GM04504 (cell line): ENCODE measurements at regions not wholly inside any gene's neighbourhood (a gene's known extent, or its start where the extent isn't known, plus 50 kb on each side); places are given as distances from the start of the nearest gene placed in this dataset.

Source experiments
- DNase-seq: peaks from one replicate; pipeline ENCODE4 v3.0.0-alpha.2; 2012; ENCODE audit warnings: low read depth

DNA sequence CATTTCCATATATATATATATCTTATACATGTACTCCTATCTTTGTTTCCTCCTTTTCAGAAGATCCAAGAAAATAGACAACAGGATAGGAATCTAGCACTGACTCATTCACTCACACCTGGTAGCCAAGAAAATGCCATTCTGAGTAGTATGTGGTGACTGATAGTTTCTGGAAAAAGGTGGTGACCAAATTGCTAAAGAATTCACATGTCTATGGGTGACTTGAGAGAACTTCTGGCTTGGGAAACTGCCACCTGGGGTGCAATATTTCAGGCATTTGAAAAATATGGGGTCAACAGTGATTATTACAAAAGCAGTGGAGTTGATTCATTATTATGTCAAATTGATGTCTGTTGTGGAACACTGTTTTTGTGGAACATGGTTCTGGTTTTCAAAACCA is 605.1 kb downstream of the PCDH18 start:
- no peak for DNase-seq

DNA sequence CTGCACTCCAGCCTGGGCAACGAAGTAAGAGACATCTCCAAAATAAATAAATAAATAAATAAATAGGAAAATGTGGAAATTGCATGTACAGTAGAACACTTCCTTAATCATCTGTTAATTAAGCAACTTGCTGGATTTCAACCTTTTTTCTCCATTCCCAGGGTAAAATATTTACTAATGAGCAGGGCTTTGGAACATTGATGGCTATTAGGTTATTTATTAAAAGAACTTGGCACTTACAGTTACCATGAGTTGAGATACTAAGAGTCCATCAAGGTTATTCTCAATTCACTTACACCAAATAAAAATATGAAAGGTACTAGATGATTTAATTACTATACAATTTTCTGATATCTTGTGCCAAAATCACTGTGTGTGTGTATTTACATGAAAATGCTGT is 607.1 kb downstream of the PCDH18 start:
- no peak for DNase-seq

DNA sequence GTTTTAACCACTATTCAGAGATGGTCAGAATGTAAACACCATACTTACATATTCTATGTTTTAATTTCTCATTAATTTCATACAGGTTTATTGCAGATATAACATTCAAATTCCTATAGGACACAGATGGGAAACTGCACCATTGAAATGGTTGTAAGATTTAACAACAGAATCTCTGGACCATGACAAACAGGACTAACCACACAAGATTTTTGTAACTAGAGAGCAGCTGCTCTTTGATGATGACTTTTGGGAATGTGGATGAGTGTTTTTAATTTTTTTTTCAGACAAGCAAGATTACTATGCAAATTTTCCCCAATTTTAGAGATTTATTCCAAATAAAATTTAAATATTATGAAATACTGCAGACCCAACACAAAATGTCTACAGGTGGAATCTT is 610.2 kb downstream of the PCDH18 start:
- no peak for DNase-seq

DNA sequence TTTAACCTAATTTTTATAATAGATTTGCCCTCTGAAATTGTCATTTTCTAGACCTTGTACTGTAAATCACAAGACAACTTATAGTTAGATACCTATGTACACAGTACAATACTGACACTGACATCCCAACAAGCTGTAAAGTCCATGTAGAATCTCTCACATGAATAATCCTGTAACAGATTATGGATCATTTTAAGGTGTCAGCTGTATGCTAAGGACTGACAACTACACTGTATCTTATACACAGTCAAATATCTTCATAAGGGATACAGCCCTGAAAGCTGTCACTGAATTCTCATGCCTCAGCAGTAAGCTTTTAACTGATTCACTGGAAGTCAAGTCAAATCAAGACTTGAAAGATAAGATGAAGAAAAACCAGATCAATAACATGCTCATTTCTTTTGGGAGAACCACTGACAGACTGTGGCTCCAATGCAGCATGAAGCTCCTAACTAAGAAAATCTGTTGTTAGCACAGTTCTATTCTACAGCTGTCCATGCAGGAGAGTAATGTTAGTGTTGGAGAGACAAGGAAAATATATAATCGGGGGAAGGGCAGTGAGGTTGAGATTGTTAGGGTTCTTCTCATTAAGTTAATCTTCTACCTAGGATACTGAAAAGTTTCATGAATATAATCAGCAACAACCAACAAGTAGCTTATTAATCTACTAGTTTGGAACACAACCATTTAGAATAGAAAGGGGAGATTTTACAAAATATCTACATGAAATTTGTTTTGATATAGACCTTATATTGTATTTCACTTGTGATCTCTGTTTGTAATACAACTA is 612.0 kb downstream of the PCDH18 start:
- DNase-seq, result no peak

DNA sequence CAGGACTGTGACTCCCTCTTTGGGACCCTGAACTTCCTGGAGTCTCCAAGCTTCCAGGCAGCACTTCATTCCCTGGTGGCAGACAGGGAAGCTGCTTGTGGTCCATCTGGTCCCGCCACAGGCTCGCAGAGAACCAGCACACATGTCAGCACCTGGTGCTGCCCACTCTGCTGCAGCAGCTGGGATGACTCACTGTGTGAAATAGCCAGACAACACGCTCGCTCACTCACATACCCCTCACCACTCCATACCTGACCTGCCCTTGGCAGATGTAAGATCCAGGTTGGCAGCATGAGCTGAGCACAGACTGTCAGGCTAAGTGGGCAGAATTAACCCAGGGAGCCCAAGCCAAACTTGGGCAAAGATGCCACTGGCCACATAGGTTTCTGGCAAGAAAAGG is 613.5 kb downstream of the PCDH18 start:
- DNase-seq, result no peak

DNA sequence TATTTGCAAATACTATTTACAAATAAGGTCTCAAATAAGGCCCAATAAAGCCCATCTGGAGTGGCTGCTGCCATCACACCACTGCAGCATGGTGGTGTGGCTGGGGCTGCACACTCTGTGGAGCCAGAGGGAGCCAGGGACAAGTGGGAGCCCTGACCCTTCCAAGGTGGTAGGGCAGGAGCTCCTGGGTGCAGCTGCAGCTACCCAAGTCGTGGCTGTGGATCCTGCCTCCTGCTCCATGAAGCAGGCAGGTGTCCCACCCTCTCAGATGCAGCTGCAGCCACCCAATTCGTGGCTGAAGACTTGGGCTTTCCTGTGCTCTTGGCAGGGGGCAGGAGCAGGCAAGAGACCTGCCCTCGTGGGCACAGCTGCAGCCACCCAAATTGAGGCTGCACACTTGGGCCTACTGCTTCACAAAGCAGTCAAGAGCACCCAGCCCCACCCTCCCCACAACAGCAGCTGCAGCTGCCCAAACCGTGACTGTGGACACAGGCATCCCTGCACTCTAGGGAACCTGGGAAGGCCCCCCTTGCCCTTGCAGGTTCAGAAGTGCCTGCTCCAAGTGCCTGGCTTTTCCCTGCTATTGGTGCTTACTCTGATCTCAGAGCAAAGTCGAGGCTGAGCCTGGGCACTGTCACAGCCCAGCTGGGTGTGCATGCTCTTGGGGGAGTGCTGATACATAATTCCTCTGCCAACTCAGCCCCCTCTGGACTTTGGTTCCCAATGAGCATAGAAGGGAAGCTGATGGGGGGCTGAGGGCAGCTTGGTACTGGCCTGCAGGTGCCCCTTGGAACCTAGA is 614.8 kb downstream of the PCDH18 start:
- DNase-seq, result no peak

DNA sequence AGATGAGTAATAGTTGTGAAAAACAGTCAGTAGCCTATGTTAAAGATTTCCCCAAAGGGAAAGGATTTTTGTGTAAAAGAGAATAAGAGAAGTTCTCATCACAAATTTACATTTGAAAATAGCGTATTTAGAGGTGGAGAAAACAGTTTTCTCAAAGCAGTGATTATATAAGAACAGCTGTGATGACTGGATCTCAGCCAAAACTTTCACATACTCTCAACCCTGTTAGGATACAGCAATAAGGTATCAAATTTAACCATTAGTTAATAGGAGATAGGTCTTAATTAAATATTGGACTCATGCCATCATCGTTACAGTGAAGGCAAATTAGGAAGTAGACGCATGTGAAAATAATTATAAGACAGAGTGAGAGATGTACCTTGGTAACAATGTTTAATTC is 622.7 kb downstream of the PCDH18 start:
- DNase-seq, result no peak

DNA sequence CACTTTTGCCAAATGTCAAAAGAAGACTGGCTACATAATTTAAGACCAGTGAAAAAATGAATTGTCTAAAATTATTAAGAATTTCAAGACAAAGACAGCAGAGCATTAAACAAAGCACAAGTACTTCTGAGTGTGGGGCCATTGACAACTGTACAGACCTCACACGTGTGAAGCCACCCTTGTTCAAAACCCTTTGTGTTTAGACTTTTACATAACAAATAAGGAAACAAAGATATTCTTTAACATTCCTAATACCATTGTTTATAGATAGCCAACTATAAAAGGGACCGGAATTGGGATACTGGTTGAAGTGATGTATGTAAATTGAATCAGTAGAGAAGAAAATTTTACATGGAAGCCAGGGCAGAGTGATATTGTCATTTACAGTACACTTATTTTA is 624.2 kb downstream of the PCDH18 start:
- no peak for DNase-seq

DNA sequence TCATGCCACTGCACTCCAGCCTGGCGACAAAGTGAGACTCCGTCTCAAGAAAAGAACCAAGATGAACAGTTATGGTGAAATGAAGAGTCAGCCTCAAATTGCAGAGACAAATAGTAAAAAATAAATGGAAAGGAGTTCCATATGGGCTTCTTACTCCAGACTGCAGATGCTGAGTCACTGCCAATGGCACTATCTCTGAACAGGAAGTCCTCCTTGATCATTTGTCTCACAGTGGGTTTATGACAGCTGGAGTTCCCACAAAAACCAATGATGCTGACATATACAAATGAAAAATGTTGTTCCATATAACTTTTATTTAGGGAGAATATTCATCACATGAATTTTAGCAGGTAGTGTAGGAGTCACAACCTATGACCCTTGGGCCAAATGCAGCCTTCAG is 631.6 kb downstream of the PCDH18 start:
- peak; percentile 1 for DNase-seq

DNA sequence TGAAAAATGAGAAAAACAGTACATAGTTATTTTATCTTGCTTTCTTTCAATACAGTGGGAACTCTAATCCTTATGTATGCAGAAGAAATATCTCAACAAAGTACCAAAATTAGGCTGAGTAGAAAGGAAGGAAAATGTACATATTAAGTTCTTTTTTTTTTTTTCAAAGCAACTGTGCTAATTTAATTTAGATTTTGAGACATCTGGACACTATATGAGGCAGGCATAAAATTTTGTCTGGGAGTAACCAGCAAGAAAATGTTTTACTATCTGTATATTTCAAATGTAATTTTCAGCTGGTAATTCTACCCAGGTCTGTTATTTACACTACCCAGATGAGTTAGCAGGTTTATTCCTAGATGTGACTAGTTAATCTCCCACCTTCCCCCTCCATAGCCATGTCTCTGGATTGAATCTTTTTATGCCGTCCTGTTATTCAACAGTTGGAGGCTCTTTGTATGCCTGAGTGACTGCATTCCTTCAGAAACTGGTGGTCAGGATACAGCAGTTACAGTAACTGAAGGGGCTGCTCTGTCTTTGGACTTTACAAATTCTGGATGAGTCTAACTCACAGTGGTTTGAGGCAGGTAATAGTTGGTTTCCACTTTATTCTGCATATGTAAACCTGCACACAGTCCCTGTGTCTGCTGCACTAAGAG is 633.6 kb downstream of the PCDH18 start:
- DNase-seq, result no peak

DNA sequence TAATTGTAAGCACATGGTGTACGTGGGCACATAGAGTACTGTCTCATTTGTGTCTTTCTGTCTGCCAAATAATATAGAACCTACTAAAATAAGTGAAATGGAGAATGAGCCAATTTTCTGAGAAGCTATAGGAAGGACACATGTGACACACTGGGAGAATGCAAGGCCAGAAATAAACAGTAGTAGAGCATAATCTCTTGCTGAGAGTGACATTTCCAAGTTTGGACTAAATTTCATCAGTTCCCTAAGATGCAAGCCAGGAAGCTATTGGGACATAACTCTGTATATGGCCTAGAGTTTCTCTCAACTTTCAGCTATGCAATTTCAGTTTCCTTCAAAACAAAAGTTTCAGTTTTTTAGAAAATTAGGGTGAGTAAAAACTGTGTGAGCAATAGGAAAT is 638.7 kb downstream of the PCDH18 start:
- DNase-seq, result no peak

DNA sequence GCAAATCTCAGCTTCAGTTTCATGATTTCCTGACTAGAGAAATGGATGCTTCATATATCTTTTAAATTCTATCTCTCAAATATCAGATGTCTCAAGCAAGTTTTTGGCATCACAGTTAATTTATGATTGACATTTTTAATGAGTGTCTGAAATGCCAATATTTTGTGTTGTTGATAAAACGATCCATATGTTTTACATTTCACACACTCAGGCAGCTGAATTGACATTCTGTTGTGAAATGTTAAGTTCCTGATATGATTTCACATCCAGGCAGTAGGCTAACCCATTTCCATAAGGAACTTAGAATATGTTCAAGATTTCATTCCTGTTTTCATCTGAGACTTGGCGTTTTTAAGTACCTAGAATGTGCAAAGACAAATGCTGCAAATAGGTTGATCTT is 650.6 kb downstream of the PCDH18 start:
- DNase-seq, result no peak

DNA sequence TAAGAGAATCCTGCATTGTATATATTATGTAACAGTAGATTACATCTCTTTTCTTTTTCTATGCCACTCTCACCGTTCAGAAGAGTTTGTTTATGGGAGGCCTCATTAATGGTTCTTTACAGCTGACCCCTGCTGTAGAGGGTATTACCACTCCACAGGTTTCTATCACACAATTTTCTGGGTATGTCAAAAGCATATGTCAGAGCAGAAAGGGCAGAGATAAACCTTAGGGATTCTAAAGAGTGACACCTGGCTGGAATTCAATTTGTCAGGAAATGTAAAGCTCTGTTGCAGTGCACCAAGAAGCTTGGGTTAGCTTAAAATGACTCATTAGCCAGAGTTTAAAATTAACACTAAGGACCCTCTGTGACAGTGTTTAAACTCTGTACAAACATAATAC is 658.7 kb downstream of the PCDH18 start:
- no peak for DNase-seq

DNA sequence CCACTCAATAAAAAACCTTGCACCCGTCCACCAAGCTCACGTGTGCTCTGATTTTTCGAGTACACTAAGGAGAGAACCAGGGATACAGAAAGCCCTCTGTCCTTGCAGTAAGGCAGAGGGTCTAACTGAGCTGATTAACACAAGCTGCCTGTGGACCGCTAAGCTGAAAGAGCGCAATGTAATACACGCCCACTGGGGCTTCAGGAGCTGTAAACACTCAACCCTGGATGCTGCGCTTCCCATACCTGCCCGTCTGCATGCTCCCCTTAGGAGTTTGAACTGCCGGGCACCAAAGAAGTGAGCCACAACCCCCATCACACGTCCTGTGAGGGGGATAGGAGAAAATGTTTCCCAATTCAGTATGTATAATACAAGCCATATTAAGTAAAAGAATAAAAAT is 664.8 kb downstream of the PCDH18 start:
- no peak for DNase-seq

DNA sequence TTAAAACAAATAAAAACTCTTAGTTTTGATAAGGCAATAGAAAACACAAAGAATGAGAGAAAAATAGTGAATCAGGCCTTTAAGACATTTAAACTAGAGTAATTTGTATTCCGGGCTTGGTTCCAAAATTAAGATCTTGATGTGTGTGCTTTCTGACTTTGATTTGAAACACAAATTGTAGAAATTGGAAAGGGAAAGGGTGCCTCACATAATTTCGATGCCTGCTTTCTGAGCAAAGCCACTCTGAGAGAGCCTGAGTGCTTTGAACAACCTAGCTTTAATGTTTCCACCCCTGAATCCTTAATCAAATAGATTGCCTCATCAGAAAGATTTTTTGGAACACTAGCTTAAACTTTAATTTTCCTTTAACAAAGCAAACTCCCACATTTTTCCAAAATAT is 666.8 kb downstream of the PCDH18 start:
- no peak for DNase-seq

DNA sequence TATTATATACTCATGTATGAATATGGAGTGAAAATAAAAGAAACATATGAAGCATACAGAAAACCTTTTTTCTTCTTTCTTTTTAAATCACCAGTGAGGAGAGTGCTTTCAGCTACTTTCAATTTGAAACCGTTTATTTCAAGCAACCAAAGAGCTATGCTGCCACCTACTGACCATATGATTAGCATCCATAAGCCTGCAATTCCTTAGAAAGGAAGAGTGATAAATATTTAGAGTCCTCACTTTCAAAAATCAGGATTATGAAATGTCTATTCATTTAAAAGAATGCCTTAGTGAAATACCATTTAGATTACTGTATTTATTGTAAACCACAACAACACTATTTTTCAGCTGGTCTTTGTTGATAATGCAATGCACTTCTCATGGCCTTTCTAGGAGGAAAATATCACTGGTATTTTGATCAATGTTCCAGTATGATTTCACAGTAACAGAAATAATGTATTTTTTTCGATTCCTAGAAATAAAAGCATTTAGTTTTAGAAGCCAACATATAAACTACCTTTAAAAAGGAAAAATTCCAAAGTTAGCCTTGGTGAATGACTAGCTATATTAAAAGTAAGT is 667.6 kb downstream of the PCDH18 start:
- DNase-seq, result peak; percentile 39

DNA sequence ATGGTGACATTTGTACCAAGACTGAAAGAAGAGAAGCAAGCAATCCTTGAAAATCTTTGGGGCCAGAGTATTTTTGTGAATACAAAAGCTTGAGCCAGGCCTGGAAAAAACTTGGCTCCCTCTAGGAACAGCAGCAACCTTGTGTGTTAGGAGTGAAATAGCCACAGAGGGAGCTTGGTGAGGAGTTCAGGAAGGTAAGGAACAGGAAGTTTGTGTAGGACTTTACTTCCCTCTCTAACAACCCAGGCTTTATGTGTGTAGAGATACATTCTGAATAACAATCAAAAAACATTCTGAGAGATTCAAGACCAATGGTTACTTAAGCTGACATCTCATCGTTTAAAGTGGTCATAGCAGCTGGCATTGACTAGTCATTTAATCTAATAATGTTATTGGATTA is 668.5 kb downstream of the PCDH18 start:
- no peak for DNase-seq

DNA sequence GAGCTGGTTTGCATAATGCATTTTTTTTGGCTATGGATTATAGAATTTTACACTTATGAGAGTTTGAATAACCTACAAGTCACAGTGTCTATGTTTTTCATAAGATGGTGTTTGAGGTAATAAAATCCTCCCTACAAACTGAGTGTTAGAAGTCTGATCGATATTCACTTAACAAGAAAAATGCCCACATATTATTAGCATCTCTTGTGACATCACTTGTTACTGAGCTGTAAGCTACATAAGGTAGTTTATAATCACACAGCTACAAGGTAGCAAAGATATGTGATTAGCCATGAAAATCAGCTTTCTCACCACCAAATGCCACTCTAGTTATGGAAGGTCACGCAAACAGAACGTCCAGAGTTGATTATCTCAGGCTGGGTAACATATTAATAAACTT is 669.6 kb downstream of the PCDH18 start:
- DNase-seq, result no peak

DNA sequence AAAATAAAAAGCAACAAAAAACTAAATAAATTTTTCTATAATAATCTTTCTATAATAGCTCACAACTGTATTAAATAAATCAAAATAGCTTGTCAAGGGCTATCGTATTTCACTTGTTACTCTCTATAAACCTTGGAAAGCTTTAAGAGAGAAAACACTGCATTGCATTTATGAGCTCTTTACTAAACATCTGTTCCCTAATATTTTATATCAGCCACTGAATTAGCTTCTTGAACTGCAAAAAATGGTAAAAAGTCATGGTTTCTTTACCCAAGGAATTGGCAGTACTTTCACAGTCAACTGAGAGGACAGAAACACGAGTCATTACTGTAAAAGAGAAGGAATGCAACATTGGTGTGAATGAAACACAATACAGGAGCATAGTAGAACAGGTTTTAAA is 671.2 kb downstream of the PCDH18 start:
- DNase-seq, result no peak

DNA sequence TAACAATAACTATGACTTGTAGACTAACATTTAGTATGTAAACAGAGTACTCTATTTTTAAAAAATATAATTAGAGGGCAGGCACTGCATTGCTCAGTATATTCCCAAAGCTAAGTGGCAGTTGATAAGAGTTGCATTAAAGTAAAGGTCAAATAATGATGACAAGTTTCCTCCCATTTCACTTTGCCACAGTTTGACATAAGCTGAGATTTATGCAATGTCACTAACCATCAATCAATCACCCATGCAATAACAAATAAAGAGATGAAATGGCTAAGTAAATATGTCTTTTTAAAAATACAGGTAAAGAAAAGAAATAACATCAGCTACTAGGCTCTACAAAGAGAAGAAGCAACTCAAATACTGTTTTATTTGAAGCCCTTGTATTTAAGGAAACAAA is 673.4 kb downstream of the PCDH18 start:
- no peak for DNase-seq

DNA sequence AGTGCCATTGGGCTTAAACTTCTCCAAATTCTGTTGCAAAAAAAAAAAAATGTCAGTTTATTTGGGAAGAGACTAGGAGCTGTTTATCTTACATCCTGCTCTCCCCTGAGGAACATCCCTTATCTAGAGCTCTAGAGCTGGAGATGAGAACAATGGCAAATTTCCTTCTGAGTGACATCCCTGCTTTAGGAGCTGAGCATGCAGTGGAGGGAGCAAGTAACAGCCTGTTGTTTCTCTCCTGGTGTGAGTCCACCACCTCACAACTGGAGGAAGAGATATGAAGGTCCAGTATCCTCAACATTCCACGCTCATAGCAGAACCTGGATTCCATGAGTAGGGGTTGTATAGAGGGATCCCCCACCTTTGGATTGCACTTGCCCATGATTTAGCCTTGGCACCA is 676.4 kb downstream of the PCDH18 start:
- DNase-seq, result no peak

DNA sequence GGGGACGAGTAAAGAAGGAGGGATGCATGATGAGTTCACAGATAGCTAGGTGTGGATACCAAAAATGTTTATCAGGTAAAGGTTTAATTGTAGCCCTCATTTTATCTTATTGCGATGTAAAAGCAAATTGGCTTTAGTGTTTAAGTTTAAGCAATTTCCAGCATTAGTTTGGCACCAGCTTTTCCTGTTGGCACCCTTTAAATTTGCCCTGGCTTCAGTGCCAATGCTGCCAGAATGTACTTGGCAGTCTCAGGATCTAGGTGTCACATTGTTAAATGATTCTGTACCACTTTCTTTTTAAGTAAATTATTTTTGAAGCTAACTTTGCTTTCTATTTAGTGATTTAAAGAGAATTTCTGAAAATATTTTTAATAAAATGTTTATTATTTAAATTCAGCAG is 681.8 kb downstream of the PCDH18 start:
- no peak for DNase-seq
